Activated CD4-positive, alpha-beta memory T cell treated with anti-CD3 and anti-CD28 coated beads, Interleukin-2, amount 10 ng/mL, durations not matched to agents 7 days and 5 days (primary cell): ENCODE measurements at regions not wholly inside any gene's neighbourhood (a gene's known extent, or its start where the extent isn't known, plus 50 kb on each side); places are given as distances from the start of the nearest gene placed in this dataset.
"Not testable (repeated sequence)": the region's sequence is repeated elsewhere in the genome, so short reads cannot be mapped to it uniquely, and the experiment has no call there.

Source experiments
- CTCF ChIA-PET: fragments of 350-600 bp; sonication (Branson Sonifier 250); formaldehyde crosslinking; loops from one replicate; lab custom pipeline; 2021; ENCODE audit warnings: antibody characterized with exemption, inconsistent platforms; lab: Charles Lee
- POLR2A ChIA-PET: fragments of 350-600 bp; sonication (Branson Sonifier 250); formaldehyde crosslinking; loops from one replicate; lab custom pipeline; 2021; ENCODE audit warnings: antibody characterized with exemption; lab: Charles Lee
- DNase-seq: peaks from one replicate; pipeline ENCODE4 v3.0.0-alpha.2; 2020
- H3K27ac Mint-ChIP-seq: one replicate; pipeline ENCODE4 v1.8.0; 2021; ENCODE audit warnings: mild to moderate bottlenecking, mixed read lengths
- H3K27me3 Mint-ChIP-seq: one replicate; pipeline ENCODE4 v1.8.0; 2021; ENCODE audit warnings: mixed read lengths
- H3K36me3 Mint-ChIP-seq: one replicate; pipeline ENCODE4 v1.8.0; 2021; ENCODE audit warnings: low read depth, mixed read lengths
- H3K4me1 Mint-ChIP-seq: one replicate; pipeline ENCODE4 v1.8.0; 2021; ENCODE audit warnings: mixed read lengths
- H3K4me3 Mint-ChIP-seq: one replicate; pipeline ENCODE4 v1.8.0; 2021; ENCODE audit warnings: mild to moderate bottlenecking, mixed read lengths
- H3K9me3 Mint-ChIP-seq: one replicate; pipeline ENCODE4 v1.8.0; 2021; ENCODE audit warnings: mixed read lengths

- H3K4me1 Mint-ChIP-seq, result no peaks in the 10 kb centered on the region
- H3K9me3 Mint-ChIP-seq, result no peaks in the 10 kb centered on the region
- H3K4me3 Mint-ChIP-seq, result no peak overlapping the region
- no peak for DNase-seq
- ChIA-PET POLR2A (no interaction called here), CTCF (interaction anchor here (0.6 kb wide), 1 partner anchor 38 kb away, joined by 3 read pairs; no protein-coding TSS in a partner anchor)
- H3K36me3 Mint-ChIP-seq, result no peaks in the 10 kb centered on the region
- no peak overlapping the region for H3K27ac Mint-ChIP-seq
- peaks cover 4% of the 10 kb centered on the region for H3K27me3 Mint-ChIP-seq
These were observed 373.5 kb downstream of the SUCLG1 start for GRCh38 chr2:84085562-84085961.

- no peak overlapping the region for H3K27ac Mint-ChIP-seq
- H3K36me3 Mint-ChIP-seq, result no peaks in the 10 kb centered on the region
- ChIA-PET POLR2A (no interaction called here), CTCF (interaction anchor here (0.6 kb wide), 1 partner anchor 37 kb away, joined by 3 read pairs; no protein-coding TSS in a partner anchor)
- H3K4me3 Mint-ChIP-seq, result no peak overlapping the region
- peaks cover 4% of the 10 kb centered on the region for H3K27me3 Mint-ChIP-seq
- DNase-seq, result no peak
- H3K9me3 Mint-ChIP-seq, result no peaks in the 10 kb centered on the region
- no peaks in the 10 kb centered on the region for H3K4me1 Mint-ChIP-seq
These were observed 374.2 kb downstream of the SUCLG1 start for GRCh38 chr2:84084856-84085255.

GRCh38 chr2:84083984-84084383, 375.1 kb downstream of the SUCLG1 start:
- peaks cover 4% of the 10 kb centered on the region for H3K27me3 Mint-ChIP-seq
- no peaks in the 10 kb centered on the region for H3K9me3 Mint-ChIP-seq
- no peak overlapping the region for H3K27ac Mint-ChIP-seq
- POLR2A ChIA-PET, result no interaction called here
- H3K36me3 Mint-ChIP-seq, result no peaks in the 10 kb centered on the region
- no peak overlapping the region for H3K4me3 Mint-ChIP-seq
- no peaks in the 10 kb centered on the region for H3K4me1 Mint-ChIP-seq
- no peak for DNase-seq
- CTCF ChIA-PET, result no interaction called here

GRCh38 chr2:84078471-84078870, 380.6 kb downstream of the SUCLG1 start:
- no peaks in the 10 kb centered on the region for H3K9me3 Mint-ChIP-seq
- POLR2A ChIA-PET, result no interaction called here
- no peak overlapping the region for H3K27ac Mint-ChIP-seq
- H3K4me1 Mint-ChIP-seq, result no peaks in the 10 kb centered on the region
- CTCF ChIA-PET, result no interaction called here
- H3K4me3 Mint-ChIP-seq, result no peak overlapping the region
- H3K36me3 Mint-ChIP-seq, result no peaks in the 10 kb centered on the region
- no peak for DNase-seq
- no peaks in the 10 kb centered on the region for H3K27me3 Mint-ChIP-seq

GRCh38 chr2:84077496-84077895, 381.6 kb downstream of the SUCLG1 start:
- Mint-ChIP-seq H3K4me1 (no peaks in the 10 kb centered on the region), H3K27ac (no peak overlapping the region), H3K9me3 (no peaks in the 10 kb centered on the region), H3K27me3 (no peaks in the 10 kb centered on the region), H3K36me3 (no peaks in the 10 kb centered on the region), H3K4me3 (no peak overlapping the region)
- ChIA-PET CTCF (no interaction called here), POLR2A (no interaction called here)
- DNase-seq, result no peak

GRCh38 chr2:84071050-84071449, 388.0 kb downstream of the SUCLG1 start:
- CTCF ChIA-PET, result no interaction called here

GRCh38 chr2:84065857-84066256, 393.2 kb downstream of the SUCLG1 start:
- H3K36me3 Mint-ChIP-seq, result no peaks in the 10 kb centered on the region
- H3K4me1 Mint-ChIP-seq, result no peaks in the 10 kb centered on the region
- POLR2A ChIA-PET, result no interaction called here
- no peaks in the 10 kb centered on the region for H3K27me3 Mint-ChIP-seq
- no peak overlapping the region for H3K4me3 Mint-ChIP-seq
- H3K27ac Mint-ChIP-seq, result no peak overlapping the region
- CTCF ChIA-PET, result no interaction called here
- no peak for DNase-seq
- H3K9me3 Mint-ChIP-seq, result no peaks in the 10 kb centered on the region

More at GRCh38 chr2:84071050-84071449, 388.0 kb downstream of the SUCLG1 start:
- H3K4me1 Mint-ChIP-seq, result no peaks in the 10 kb centered on the region
- no peaks in the 10 kb centered on the region for H3K9me3 Mint-ChIP-seq
- no peak overlapping the region for H3K4me3 Mint-ChIP-seq
- DNase-seq, result no peak
- no peak overlapping the region for H3K27ac Mint-ChIP-seq
- POLR2A ChIA-PET, result no interaction called here
- no peaks in the 10 kb centered on the region for H3K27me3 Mint-ChIP-seq
- H3K36me3 Mint-ChIP-seq, result no peaks in the 10 kb centered on the region

- no peaks in the 10 kb centered on the region for H3K27me3 Mint-ChIP-seq
- ChIA-PET CTCF (no interaction called here), POLR2A (no interaction called here)
- DNase-seq, result no peak
- H3K4me3 Mint-ChIP-seq, result no peak overlapping the region
- H3K36me3 Mint-ChIP-seq, result no peaks in the 10 kb centered on the region
- H3K9me3 Mint-ChIP-seq, result no peaks in the 10 kb centered on the region
- H3K4me1 Mint-ChIP-seq, result no peaks in the 10 kb centered on the region
- H3K27ac Mint-ChIP-seq, result no peak overlapping the region
These were observed 401.0 kb downstream of the SUCLG1 start for GRCh38 chr2:84057917-84058560.

GRCh38 chr2:84055816-84056215, 403.3 kb downstream of the SUCLG1 start:
- ChIA-PET CTCF (no interaction called here), POLR2A (no interaction called here)
- no peaks in the 10 kb centered on the region for H3K9me3 Mint-ChIP-seq
- peaks cover 1% of the 10 kb centered on the region for H3K27me3 Mint-ChIP-seq
- H3K27ac Mint-ChIP-seq, result no peak overlapping the region
- DNase-seq, result no peak
- no peaks in the 10 kb centered on the region for H3K36me3 Mint-ChIP-seq
- no peaks in the 10 kb centered on the region for H3K4me1 Mint-ChIP-seq
- H3K4me3 Mint-ChIP-seq, result no peak overlapping the region

GRCh38 chr2:84054577-84054976, 404.5 kb downstream of the SUCLG1 start:
- H3K27ac Mint-ChIP-seq, DNase-seq, H3K4me3 Mint-ChIP-seq, H3K9me3 Mint-ChIP-seq, H3K27me3 Mint-ChIP-seq, POLR2A ChIA-PET, H3K36me3 Mint-ChIP-seq, H3K4me1 Mint-ChIP-seq, CTCF ChIA-PET: not testable (repeated sequence)

GRCh38 chr2:84052913-84053312, 406.2 kb downstream of the SUCLG1 start:
- POLR2A ChIA-PET, result interaction anchor here (0.5 kb wide), 1 partner anchor 243 kb away, joined by 3 read pairs; no protein-coding TSS in a partner anchor
- H3K4me1 Mint-ChIP-seq, result no peaks in the 10 kb centered on the region
- peaks cover 3% of the 10 kb centered on the region for H3K27me3 Mint-ChIP-seq
- DNase-seq, result no peak
- H3K27ac Mint-ChIP-seq, result no peak overlapping the region
- H3K9me3 Mint-ChIP-seq, result no peaks in the 10 kb centered on the region
- CTCF ChIA-PET, result no interaction called here
- no peaks in the 10 kb centered on the region for H3K36me3 Mint-ChIP-seq
- H3K4me3 Mint-ChIP-seq, result no peak overlapping the region

GRCh38 chr2:84052043-84052442, 407.0 kb downstream of the SUCLG1 start:
- ChIA-PET CTCF (no interaction called here), POLR2A (no interaction called here)
- no peak for DNase-seq
- H3K4me1 Mint-ChIP-seq, result no peaks in the 10 kb centered on the region
- H3K4me3 Mint-ChIP-seq, result no peak overlapping the region
- H3K36me3 Mint-ChIP-seq, result no peaks in the 10 kb centered on the region
- H3K27ac Mint-ChIP-seq, result no peak overlapping the region
- H3K27me3 Mint-ChIP-seq, result peaks cover 3% of the 10 kb centered on the region
- no peaks in the 10 kb centered on the region for H3K9me3 Mint-ChIP-seq

GRCh38 chr2:84048964-84049363, 410.1 kb downstream of the SUCLG1 start:
- no peaks in the 10 kb centered on the region for H3K36me3 Mint-ChIP-seq
- no peak overlapping the region for H3K4me3 Mint-ChIP-seq
- no peaks in the 10 kb centered on the region for H3K4me1 Mint-ChIP-seq
- DNase-seq, result no peak
- H3K9me3 Mint-ChIP-seq, result no peaks in the 10 kb centered on the region
- no peak overlapping the region for H3K27ac Mint-ChIP-seq
- H3K27me3 Mint-ChIP-seq, result peaks cover 8% of the 10 kb centered on the region
- ChIA-PET CTCF (interaction anchor here (0.7 kb wide), 1 partner anchor 264 kb away, joined by 3 read pairs; no protein-coding TSS in a partner anchor), POLR2A (no interaction called here)

- Mint-ChIP-seq H3K4me1 (peaks cover 1% of the 10 kb centered on the region), H3K27ac (no peak overlapping the region), H3K9me3 (no peaks in the 10 kb centered on the region), H3K36me3 (no peaks in the 10 kb centered on the region), H3K27me3 (peaks cover 15% of the 10 kb centered on the region), H3K4me3 (no peak overlapping the region)
- POLR2A ChIA-PET, result no interaction called here
- CTCF ChIA-PET, result no interaction called here
- DNase-seq, result no peak
These were observed 417.6 kb downstream of the SUCLG1 start for GRCh38 chr2:84041506-84041905.
